ENCODE measurements at regions not wholly inside any gene's neighbourhood (a gene's known extent, or its start where the extent isn't known, plus 50 kb on each side); places are given as distances from the start of the nearest gene placed in this dataset.
A peak's percentile ranks its signal among the peaks of the same experiment; 100 is the strongest.

GRCh38 chr7:115230882-115231571, 309.1 kb downstream of the MDFIC start:
- peak; percentile 71 for ATAC-seq (ENCODE audit: insufficient number of reproducible peaks, low FRiP score, low read depth)
- Histone ChIP-seq H3K27me3 (replicated peaks; ENCODE audit: insufficient read depth) (no peaks in the 10 kb centered on the region), H3K4me1 (ENCODE audit: control insufficient read depth in 1 of 2, low read depth in 2 of 2) (peaks cover 6 to 14% of the 10 kb centered on the region in 2 donors), H3K36me3 (no peaks in the 10 kb centered on the region), H3K4me3 (no peak overlapping the region), H3K27ac (no peak overlapping the region), H3K9me3 (no peaks in the 10 kb centered on the region)
- DNase-seq (ENCODE audit: low spot score), result no peak
- TF ChIP-seq, protein P1, sequence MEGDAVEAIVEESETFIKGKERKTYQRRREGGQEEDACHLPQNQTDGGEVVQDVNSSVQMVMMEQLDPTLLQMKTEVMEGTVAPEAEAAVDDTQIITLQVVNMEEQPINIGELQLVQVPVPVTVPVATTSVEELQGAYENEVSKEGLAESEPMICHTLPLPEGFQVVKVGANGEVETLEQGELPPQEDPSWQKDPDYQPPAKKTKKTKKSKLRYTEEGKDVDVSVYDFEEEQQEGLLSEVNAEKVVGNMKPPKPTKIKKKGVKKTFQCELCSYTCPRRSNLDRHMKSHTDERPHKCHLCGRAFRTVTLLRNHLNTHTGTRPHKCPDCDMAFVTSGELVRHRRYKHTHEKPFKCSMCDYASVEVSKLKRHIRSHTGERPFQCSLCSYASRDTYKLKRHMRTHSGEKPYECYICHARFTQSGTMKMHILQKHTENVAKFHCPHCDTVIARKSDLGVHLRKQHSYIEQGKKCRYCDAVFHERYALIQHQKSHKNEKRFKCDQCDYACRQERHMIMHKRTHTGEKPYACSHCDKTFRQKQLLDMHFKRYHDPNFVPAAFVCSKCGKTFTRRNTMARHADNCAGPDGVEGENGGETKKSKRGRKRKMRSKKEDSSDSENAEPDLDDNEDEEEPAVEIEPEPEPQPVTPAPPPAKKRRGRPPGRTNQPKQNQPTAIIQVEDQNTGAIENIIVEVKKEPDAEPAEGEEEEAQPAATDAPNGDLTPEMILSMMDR (IDR thresholded peaks at IDR 0.05), result no peak

DNA sequence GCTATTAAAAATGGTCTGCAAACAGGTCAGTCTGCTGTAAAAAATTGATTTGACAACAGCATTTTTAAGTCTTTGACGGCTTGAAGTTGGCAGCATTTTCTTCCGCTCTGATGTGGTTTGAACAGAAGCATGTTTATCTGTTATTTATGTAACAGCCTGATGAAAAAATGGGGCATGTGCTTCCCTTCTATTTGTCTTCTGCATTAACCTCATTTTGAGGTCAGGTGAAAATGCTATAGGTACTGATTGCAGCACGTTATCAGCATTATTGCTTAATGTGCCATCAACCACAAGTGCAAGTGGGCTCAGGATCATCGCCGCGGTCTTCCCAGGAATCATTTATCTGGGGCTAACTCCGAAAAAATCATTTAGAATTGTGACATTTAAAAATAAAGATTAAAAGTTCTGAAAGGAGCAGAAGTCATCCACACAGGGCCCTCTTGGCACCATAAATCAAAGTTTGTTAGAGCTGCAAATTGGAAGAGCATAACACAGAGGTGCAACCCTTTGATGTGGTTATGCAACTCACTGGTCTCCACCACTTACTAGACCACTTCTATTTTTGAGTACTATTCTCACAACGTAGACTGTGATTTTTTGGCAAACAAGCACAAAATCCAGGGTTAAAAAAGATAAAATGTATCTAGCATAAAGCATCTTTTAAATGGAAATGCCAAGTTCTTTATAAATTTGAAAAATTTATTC, 307.7 kb downstream of the MDFIC start:
- no peaks in the 10 kb centered on the region for H3K36me3 ChIP-seq
- peaks cover 6 to 14% of the 10 kb centered on the region in 2 donors for H3K4me1 ChIP-seq (ENCODE audit: control insufficient read depth in 1 of 2, low read depth in 2 of 2)
- H3K4me3 ChIP-seq, result no peak overlapping the region
- H3K27ac ChIP-seq, result no peak overlapping the region
- H3K9me3 ChIP-seq, result no peaks in the 10 kb centered on the region
- no peaks in the 10 kb centered on the region for H3K27me3 ChIP-seq (replicated peaks; ENCODE audit: insufficient read depth)
- no peak for DNase-seq (ENCODE audit: low spot score)
- no peak for ATAC-seq (ENCODE audit: insufficient number of reproducible peaks, low FRiP score, low read depth)
- TF ChIP-seq, protein P1 (IDR thresholded peaks at IDR 0.05), result no peak

DNA sequence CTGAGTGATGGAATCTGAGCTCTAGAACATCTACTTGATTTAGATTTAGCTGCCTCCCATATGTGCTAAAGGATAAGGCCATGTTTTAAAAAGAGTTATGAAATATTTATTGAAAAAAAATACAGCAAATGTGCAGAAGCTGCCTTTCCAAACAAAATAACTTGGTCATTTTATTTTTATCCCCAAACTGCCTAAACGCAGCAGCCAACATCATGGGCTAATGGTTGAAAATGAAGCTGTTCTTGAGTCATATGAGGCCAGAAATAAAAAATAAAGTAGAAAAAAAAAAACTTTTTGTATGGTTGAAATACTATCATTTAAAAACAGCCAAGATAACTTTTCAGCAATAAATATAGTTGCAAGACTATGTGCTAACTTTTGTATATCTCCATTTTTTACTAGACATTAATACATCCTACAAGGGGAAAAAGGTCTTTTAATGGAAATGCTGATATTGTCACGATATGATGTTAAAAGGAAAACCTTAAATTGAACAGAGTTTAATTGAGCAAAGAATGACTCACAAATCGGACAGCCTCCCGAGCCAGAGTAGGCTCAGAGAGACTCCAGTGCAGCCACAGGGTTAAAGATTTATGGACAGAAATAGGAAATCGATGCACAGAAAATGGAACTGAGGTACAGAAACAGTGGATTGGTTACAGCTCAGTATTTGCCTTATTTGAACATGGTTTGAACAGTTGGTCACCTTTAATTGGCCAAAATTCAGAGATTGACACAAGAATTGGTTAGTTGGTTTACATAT, 305.8 kb downstream of the MDFIC start:
- no peaks in the 10 kb centered on the region for H3K27me3 ChIP-seq (replicated peaks; ENCODE audit: insufficient read depth)
- peaks cover 6 to 24% of the 10 kb centered on the region in 2 donors for H3K4me1 ChIP-seq (ENCODE audit: control insufficient read depth in 1 of 2, low read depth in 2 of 2)
- ATAC-seq (ENCODE audit: insufficient number of reproducible peaks, low FRiP score, low read depth), result no peak
- DNase-seq (ENCODE audit: low spot score), result no peak
- no peaks in the 10 kb centered on the region for H3K36me3 ChIP-seq
- no peaks in the 10 kb centered on the region for H3K9me3 ChIP-seq
- H3K27ac ChIP-seq, result no peak overlapping the region
- H3K4me3 ChIP-seq, result no peak overlapping the region
- TF ChIP-seq, protein P1 (IDR thresholded peaks at IDR 0.05), result no peak

DNA sequence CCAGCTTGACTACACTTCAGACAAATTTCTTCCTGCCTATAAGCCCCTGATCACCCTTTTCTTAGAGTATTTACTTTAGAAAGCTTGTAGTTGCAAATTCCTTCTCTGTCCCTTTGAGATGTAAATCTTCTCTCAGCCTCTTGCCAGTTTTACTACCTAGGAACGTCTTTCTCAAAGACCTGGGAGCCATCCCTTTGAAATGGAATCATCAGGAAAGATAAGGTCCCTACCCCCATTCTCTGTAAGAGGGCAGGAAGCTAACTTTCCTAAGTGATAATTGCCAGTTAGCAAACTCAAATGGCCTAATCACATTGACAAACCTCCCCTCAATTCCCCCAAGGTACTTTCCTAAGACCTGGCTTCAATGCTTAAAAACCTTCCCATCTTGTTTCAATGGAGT, 304.5 kb downstream of the MDFIC start:
- TF ChIP-seq, protein P1 (IDR thresholded peaks at IDR 0.05), result no peak
- no peak overlapping the region for H3K4me3 ChIP-seq
- H3K27ac ChIP-seq, result no peak overlapping the region
- H3K4me1 ChIP-seq (ENCODE audit: control insufficient read depth in 1 of 2, low read depth in 2 of 2), result peaks cover 6 to 24% of the 10 kb centered on the region in 2 donors
- no peaks in the 10 kb centered on the region for H3K27me3 ChIP-seq (replicated peaks; ENCODE audit: insufficient read depth)
- ATAC-seq (ENCODE audit: insufficient number of reproducible peaks, low FRiP score, low read depth) (no peak), DNase-seq (ENCODE audit: low spot score) (no peak)
- H3K9me3 ChIP-seq, result no peaks in the 10 kb centered on the region
- no peaks in the 10 kb centered on the region for H3K36me3 ChIP-seq

- no peak for ATAC-seq (ENCODE audit: insufficient number of reproducible peaks, low FRiP score, low read depth)
- peaks cover 4 to 16% of the 10 kb centered on the region in 2 donors for H3K4me1 ChIP-seq (ENCODE audit: control insufficient read depth in 1 of 2, low read depth in 2 of 2)
- no peaks in the 10 kb centered on the region for H3K9me3 ChIP-seq
- H3K36me3 ChIP-seq, result no peaks in the 10 kb centered on the region
- no peak overlapping the region for H3K4me3 ChIP-seq
- H3K27ac ChIP-seq, result no peak overlapping the region
- TF ChIP-seq, protein P1 (IDR thresholded peaks at IDR 0.05), result no peak
- DNase-seq (ENCODE audit: low spot score), result no peak
- no peaks in the 10 kb centered on the region for H3K27me3 ChIP-seq (replicated peaks; ENCODE audit: insufficient read depth)
Measured at GRCh38 chr7:115224922-115225321, 303.0 kb downstream of the MDFIC start.

Data from thoracic aorta (tissue), 2 donors.